Caco-2 (cell line): ENCODE measurements at regions not wholly inside any gene's neighbourhood (a gene's known extent, or its start where the extent isn't known, plus 50 kb on each side); places are given as distances from the start of the nearest gene placed in this dataset.
"Not testable (repeated sequence)": the region's sequence is repeated elsewhere in the genome, so short reads cannot be mapped to it uniquely, and the experiment has no call there.

Source experiments
- BruUV-seq: library from RNA; stranded (reverse); fragments of 400-500 nt; replicated peaks from 2 replicates; lab custom pipeline; 2021; lab: Mats Ljungman, UMichigan
- CTCF ChIA-PET: fragments of 300-600 bp; sonication (Branson Sonifier 250); formaldehyde crosslinking; loops from one replicate; lab custom pipeline; 2022; ENCODE audit warnings: antibody characterized with exemption; lab: Charles Lee
- POLR2A ChIA-PET: fragments of 300-600 bp; sonication (Branson Sonifier 250); formaldehyde crosslinking; loops from one replicate; lab custom pipeline; 2022; ENCODE audit warnings: antibody characterized with exemption; lab: Charles Lee
- DNase-seq, 2 experiments: peaks; one replicate each; pipeline versions ENCODE4 v3.0.0 to v3.0.0-alpha.2; 2020 to 2022
- H3K27me3 ChIP-seq: replicated peaks from 2 replicates; pipeline ENCODE4 v1.6.0; 2011; ENCODE audit warnings: low read length; ENCODE audit not compliant: control insufficient read depth, insufficient read depth
- H3K36me3 ChIP-seq: 2 replicates; pipeline ENCODE4 v1.5.1; 2011; ENCODE audit warnings: low read length; ENCODE audit not compliant: control insufficient read depth, insufficient read depth
- H3K4me1 ChIP-seq: fragments of 250-450 bp; sonication (Bioruptor Pico); 2 replicates; pipeline ENCODE4 v1.5.1; 2020; ENCODE audit warnings: mild to moderate bottlenecking
- H3K4me3 ChIP-seq: 2 replicates; pipeline ENCODE4 v1.5.1; 2011; ENCODE audit warnings: low read depth, mild to moderate bottlenecking, control low read depth, low read length
- H3K9me3 ChIP-seq: fragments of 250-450 bp; sonication (Bioruptor Pico); 2 replicates; pipeline ENCODE4 v1.5.1; 2020; ENCODE audit warnings: mild to moderate bottlenecking, moderate library complexity
- H3K27ac Mint-ChIP-seq: one replicate; pipeline ENCODE4 v1.8.0; 2022; ENCODE audit warnings: mixed read lengths; ENCODE audit not compliant: unreplicated experiment
- H3K27me3 Mint-ChIP-seq: one replicate; pipeline ENCODE4 v1.8.0; 2022; ENCODE audit warnings: mixed read lengths; ENCODE audit not compliant: insufficient read depth, unreplicated experiment
- H3K36me3 Mint-ChIP-seq: one replicate; pipeline ENCODE4 v1.8.0; 2022; ENCODE audit warnings: mild to moderate bottlenecking, mixed read lengths; ENCODE audit not compliant: insufficient read depth, unreplicated experiment
- H3K4me1 Mint-ChIP-seq: one replicate; pipeline ENCODE4 v1.8.0; 2022; ENCODE audit warnings: low read depth, mixed read lengths; ENCODE audit not compliant: unreplicated experiment
- H3K4me3 Mint-ChIP-seq: one replicate; pipeline ENCODE4 v1.8.0; 2022; ENCODE audit warnings: mild to moderate bottlenecking, moderate library complexity, mixed read lengths; ENCODE audit not compliant: unreplicated experiment
- H3K9me3 Mint-ChIP-seq: one replicate; pipeline ENCODE4 v1.8.0; 2022; ENCODE audit warnings: mixed read lengths; ENCODE audit not compliant: unreplicated experiment
- CTCF ChIP-seq, 2 experiments: fragments of 200-600 bp in 1 of 2; IDR thresholded peaks; 1 replicate in 1 of 2; 2 replicates in 1 of 2; pipeline versions ENCODE4 v1.5.1 to v1.8.0; 2011 to 2022; ENCODE audit warnings: antibody characterized with exemption in 1 of 2, control low read depth in 1 of 2, inconsistent platforms in 1 of 2, low read depth in 1 of 2, low read length in 1 of 2, mild to moderate bottlenecking in 1 of 2, moderate library complexity in 1 of 2; ENCODE audit not compliant: insufficient read depth in 1 of 2, severe bottlenecking in 1 of 2, unreplicated experiment in 1 of 2
- intact Hi-C: fragments of 100-400 bp; cut with micrococcal nuclease; formaldehyde crosslinking; loops from one replicate; pipeline ENCODE4 v1.10.0; 2022; ENCODE audit not compliant: unreplicated experiment

- Mint-ChIP-seq H3K4me3 (no peak overlapping the region), H3K4me1 (no peaks in the 10 kb centered on the region), H3K27ac (no peak overlapping the region), H3K9me3 (no peaks in the 10 kb centered on the region), H3K27me3 (peaks cover 8% of the 10 kb centered on the region), H3K36me3 (no peaks in the 10 kb centered on the region)
- no peaks in the 10 kb centered on the region for H3K9me3 ChIP-seq
- no peak for DNase-seq
- no peak overlapping the region for H3K4me3 ChIP-seq
- H3K27me3 ChIP-seq: no peaks in the 10 kb centered on the region; the same call in 1 of the 2 replicates
- no peak for TF ChIP-seq CTCF (IDR thresholded peaks at IDR 0.05; ENCODE audit: insufficient read depth in 1 of 2, low read depth in 1 of 2, low read length in 1 of 2, severe bottlenecking in 1 of 2, unreplicated experiment in 1 of 2)
- ChIA-PET CTCF (no interaction called here), POLR2A (no interaction called here)
- intact Hi-C loops: no loop called here
- no peaks in the 10 kb centered on the region for H3K4me1 ChIP-seq
- H3K36me3 ChIP-seq: no peaks in the 10 kb centered on the region
- BruUV-seq: no TSS peak
These were observed 234.7 kb downstream of the NMUR2 start for GRCh38 chr5:152170350-152170749.

GRCh38 chr5:152164860-152165259, 240.2 kb upstream of the GLRA1 start:
- intact Hi-C loops: no loop called here
- H3K4me3 Mint-ChIP-seq: no peak overlapping the region
- no peaks in the 10 kb centered on the region for H3K4me1 Mint-ChIP-seq
- no peak for DNase-seq
- H3K9me3 Mint-ChIP-seq: no peaks in the 10 kb centered on the region
- H3K36me3 ChIP-seq: no peaks in the 10 kb centered on the region
- H3K9me3 ChIP-seq: no peaks in the 10 kb centered on the region
- no peaks in the 10 kb centered on the region for H3K27me3 ChIP-seq
- no peaks in the 10 kb centered on the region for H3K4me1 ChIP-seq
- H3K4me3 ChIP-seq: no peak overlapping the region
- BruUV-seq: no TSS peak
- ChIA-PET CTCF (no interaction called here), POLR2A (no interaction called here)
- H3K27ac Mint-ChIP-seq: no peak overlapping the region
- H3K27me3 Mint-ChIP-seq: peaks cover 2% of the 10 kb centered on the region
- TF ChIP-seq CTCF (IDR thresholded peaks at IDR 0.05; ENCODE audit: insufficient read depth in 1 of 2, low read depth in 1 of 2, low read length in 1 of 2, severe bottlenecking in 1 of 2, unreplicated experiment in 1 of 2): peak in 1 of 2 experiments; percentile 21
- no peaks in the 10 kb centered on the region for H3K36me3 Mint-ChIP-seq

GRCh38 chr5:152159894-152160293, 235.2 kb upstream of the GLRA1 start:
- H3K4me1 ChIP-seq, H3K36me3 Mint-ChIP-seq, H3K27ac Mint-ChIP-seq, intact Hi-C loops, H3K36me3 ChIP-seq, H3K4me3 Mint-ChIP-seq, H3K9me3 ChIP-seq, H3K4me1 Mint-ChIP-seq, H3K4me3 ChIP-seq, H3K9me3 Mint-ChIP-seq, DNase-seq, POLR2A ChIA-PET, BruUV-seq, H3K27me3 ChIP-seq: not testable (repeated sequence)
- peaks cover 13% of the 10 kb centered on the region for H3K27me3 Mint-ChIP-seq
- CTCF ChIA-PET: interaction anchor here (0.8 kb wide), 1 partner anchor 335 kb away, joined by 4 read pairs; no protein-coding TSS in a partner anchor

- H3K27ac Mint-ChIP-seq, H3K36me3 Mint-ChIP-seq, CTCF ChIA-PET: not testable (repeated sequence)
These were observed 229.8 kb upstream of the GLRA1 start for GRCh38 chr5:152154452-152154851.

More at GRCh38 chr5:152154452-152154851, 229.8 kb upstream of the GLRA1 start:
- H3K36me3 ChIP-seq, H3K9me3 Mint-ChIP-seq, DNase-seq, H3K4me3 Mint-ChIP-seq, H3K4me1 Mint-ChIP-seq, H3K4me1 ChIP-seq, POLR2A ChIA-PET, H3K4me3 ChIP-seq, H3K9me3 ChIP-seq, intact Hi-C loops, BruUV-seq, H3K27me3 ChIP-seq: not testable (repeated sequence)
- H3K27me3 Mint-ChIP-seq: peaks cover 10% of the 10 kb centered on the region
